Endothelial cell of umbilical vein (primary cell): ENCODE measurements at regions not wholly inside any gene's neighbourhood (a gene's known extent, or its start where the extent isn't known, plus 50 kb on each side); places are given as distances from the start of the nearest gene placed in this dataset.

ENCODE experiments used
- BruUV-seq: library from RNA; stranded (reverse); fragments of 400-500 nt; replicated peaks from 2 replicates; lab custom pipeline; 2021; lab: Mats Ljungman, UMichigan
- CTCF ChIA-PET: fragments of 300-600, 350-600 bp; sonication (Branson Sonifier 250); formaldehyde crosslinking; loops from one replicate; lab custom pipeline; 2021; ENCODE audit warnings: antibody characterized with exemption, inconsistent platforms; lab: Charles Lee
- POLR2A ChIA-PET: fragments of 300-600, 350-600 bp; sonication (Branson Sonifier 250); formaldehyde crosslinking; loops from one replicate; lab custom pipeline; 2021; ENCODE audit warnings: antibody characterized with exemption, inconsistent platforms; lab: Charles Lee
- DNase-seq: peaks from one replicate; pipeline ENCODE4 v3.0.0-alpha.2; 2011; ENCODE audit warnings: low read depth, low spot score
- FAIRE-seq: peaks from 2 replicates; lab custom pipeline; 2011; peaks lifted over from hg19 to GRCh38; lab: Jason Lieb, UNC
- H2AFZ ChIP-seq: 2 replicates; pipeline ENCODE4 v1.6.0; 2012; ENCODE audit warnings: low read depth, low read length, control low read depth, inconsistent platforms
- H3K27ac ChIP-seq: 2 replicates; pipeline ENCODE4 v1.5.1; 2011; ENCODE audit warnings: low read depth, mild to moderate bottlenecking, control low read depth, low read length, moderate library complexity; ENCODE audit not compliant: insufficient read depth
- H3K27me3 ChIP-seq, 2 experiments: 2 replicates each; pipeline versions ENCODE4 v1.6.0 to v1.6.1; 2011; ENCODE audit warnings: low read length in 2 of 2, mixed read lengths in 1 of 2; ENCODE audit not compliant: control insufficient read depth in 2 of 2, insufficient read depth in 2 of 2
- H3K36me3 ChIP-seq, 2 experiments: 2 replicates in 1 of 2; 3 replicates in 1 of 2; pipeline ENCODE4 v1.5.1; 2011; ENCODE audit warnings: low read length in 2 of 2, mild to moderate bottlenecking in 1 of 2, moderate library complexity in 1 of 2; ENCODE audit not compliant: control insufficient read depth in 2 of 2, insufficient read depth in 2 of 2; ENCODE audit errors: extremely low read depth in 1 of 2
- H3K4me1 ChIP-seq: 3 replicates; pipeline ENCODE4 v1.5.1; 2011; ENCODE audit warnings: mild to moderate bottlenecking, low read length; ENCODE audit not compliant: control insufficient read depth, insufficient read depth; ENCODE audit errors: extremely low read depth
- H3K4me2 ChIP-seq: 2 replicates; pipeline ENCODE4 v1.6.1; 2011; ENCODE audit warnings: low read length, control low read depth, mixed read lengths; ENCODE audit not compliant: insufficient read depth
- H3K4me3 ChIP-seq, 3 experiments: fragments of 200-600 bp in 1 of 3; sonication (generic), shearing (Covaris generic) in 1 of 3; replicated peaks in 1 of 3; 2 replicates each; pipeline ENCODE4 v1.5.1; 2011 to 2016; ENCODE audit warnings: control low read depth in 3 of 3, low read length in 3 of 3, mild to moderate bottlenecking in 2 of 3, inconsistent platforms in 1 of 3, low read depth in 1 of 3, moderate library complexity in 1 of 3; ENCODE audit not compliant: insufficient read depth in 1 of 3
- H3K79me2 ChIP-seq: 2 replicates; pipeline ENCODE4 v1.6.0; 2012; ENCODE audit warnings: low read length, inconsistent platforms; ENCODE audit not compliant: control insufficient read depth, insufficient read depth
- H3K9ac ChIP-seq: replicated peaks from 2 replicates; pipeline ENCODE3; 2011; ENCODE audit warnings: low read length, control low read depth; ENCODE audit not compliant: insufficient read depth; ENCODE audit errors: extremely low read depth
- H3K9me1 ChIP-seq: replicated peaks from 3 replicates; pipeline ENCODE4 v1.6.0; 2011; ENCODE audit warnings: mild to moderate bottlenecking, low read length; ENCODE audit not compliant: control insufficient read depth, insufficient read depth; ENCODE audit errors: extremely low read depth
- H3K9me3 ChIP-seq: replicated peaks from 2 replicates; pipeline ENCODE4 v1.5.1; 2012; ENCODE audit warnings: low read length, inconsistent platforms; ENCODE audit not compliant: control insufficient read depth, insufficient read depth
- H4K20me1 ChIP-seq: replicated peaks from 2 replicates; pipeline ENCODE3; 2011; ENCODE audit warnings: mild to moderate bottlenecking, low read length; ENCODE audit not compliant: control insufficient read depth, insufficient read depth; ENCODE audit errors: extremely low read depth
- CTCF ChIP-seq, 2 donors: IDR thresholded peaks; 1 replicate in 1 of 2; 2 replicates in 1 of 2; pipeline ENCODE4 v1.5.1; 2011; ENCODE audit warnings: low read length in 2 of 2, mild to moderate bottlenecking in 2 of 2, moderate library complexity in 2 of 2, control low read depth in 1 of 2, inconsistent platforms in 1 of 2, low read depth in 1 of 2; ENCODE audit not compliant: insufficient read depth in 1 of 2; ENCODE audit errors: extremely low read depth in 1 of 2
- EZH2 ChIP-seq: IDR thresholded peaks from 2 replicates; pipeline ENCODE4 v1.6.1; 2012; ENCODE audit warnings: borderline replicate concordance, low read depth, mild to moderate bottlenecking, moderate library complexity, low read length, inconsistent platforms; ENCODE audit not compliant: severe bottlenecking
- FOS ChIP-seq: IDR thresholded peaks from 2 replicates; pipeline ENCODE4 v1.6.1; 2011; ENCODE audit warnings: mild to moderate bottlenecking, low read length, moderate library complexity, borderline replicate concordance; ENCODE audit not compliant: insufficient read depth
- GATA2 ChIP-seq: IDR thresholded peaks from 2 replicates; pipeline ENCODE4 v1.7.0; 2011; ENCODE audit warnings: low read depth, mild to moderate bottlenecking, moderate library complexity, mixed read lengths, low read length; ENCODE audit not compliant: insufficient read length, insufficient read depth
- JUN ChIP-seq: IDR thresholded peaks from 2 replicates; pipeline ENCODE4 v1.6.1; 2011; ENCODE audit warnings: borderline replicate concordance, low read depth; ENCODE audit not compliant: insufficient read length, insufficient read depth
- MAX ChIP-seq: IDR thresholded peaks from 2 replicates; pipeline ENCODE4 v1.6.1; 2011; ENCODE audit not compliant: insufficient read depth, insufficient read length
- MYC ChIP-seq: IDR thresholded peaks from one replicate; pipeline ENCODE4 v1.6.1; 2011; ENCODE audit warnings: mild to moderate bottlenecking, low read depth, low read length
- POLR2A ChIP-seq: IDR thresholded peaks from 2 replicates; pipeline ENCODE4 v1.6.1; 2012; ENCODE audit warnings: low read depth, mild to moderate bottlenecking, control low read depth, low read length
- POLR2AphosphoS5 ChIP-seq: IDR thresholded peaks from 2 replicates; pipeline ENCODE4 v1.6.1; 2012; ENCODE audit warnings: low read depth, mild to moderate bottlenecking, control low read depth, low read length, moderate library complexity; ENCODE audit not compliant: insufficient read depth
- dilution Hi-C: fragments of 300-500 bp; cut with MboI; formaldehyde crosslinking; loops from one replicate; pipeline ENCODE4 v1.15.0; 2019; ENCODE audit warnings: low sequenced_read_pairs; ENCODE audit not compliant: extremely low pct_ligation_motif_present
- intact Hi-C: fragments of 100-400 bp; cut with micrococcal nuclease; formaldehyde crosslinking; loops from one replicate; pipeline ENCODE4 v1.10.0; 2022

GRCh38 chr2:21945658-21946057 is 821.9 kb downstream of the TDRD15 start:
- TF ChIP-seq POLR2AphosphoS5 (no peak), JUN (no peak), MAX (no peak), POLR2A (no peak), CTCF (IDR thresholded peaks at IDR 0.05; ENCODE audit: extremely low read depth in 1 of 2, insufficient read depth in 1 of 2, low read depth in 1 of 2, low read length in 2 of 2) (no peak), FOS (no peak), EZH2 (no peak), MYC (no peak), GATA2 (no peak)
- POLR2A ChIA-PET: no interaction called here
- BruUV-seq: no TSS peak

More at GRCh38 chr2:21945658-21946057, 821.9 kb downstream of the TDRD15 start:
- CTCF ChIA-PET: no interaction called here
- Histone ChIP-seq H3K4me2 (no peak overlapping the region), H2AFZ (no peak overlapping the region), H4K20me1 (no peaks in the 10 kb centered on the region), H3K4me3 (no peak overlapping the region), H3K27ac (no peak overlapping the region), H3K79me2 (no peaks in the 10 kb centered on the region), H3K9me3 (no peaks in the 10 kb centered on the region), H3K4me1 (no peaks in the 10 kb centered on the region), H3K36me3 (no peaks in the 10 kb centered on the region), H3K9me1 (no peaks in the 10 kb centered on the region), H3K27me3 (no peaks in the 10 kb centered on the region), H3K9ac (no peak overlapping the region)
- dilution Hi-C loops: no loop called here
- DNase-seq (no peak), FAIRE-seq (no peak)
- intact Hi-C loops: no loop called here
